Spleen (tissue), 7 donors: ENCODE measurements at regions not wholly inside any gene's neighbourhood (a gene's known extent, or its start where the extent isn't known, plus 50 kb on each side); places are given as distances from the start of the nearest gene placed in this dataset.

Experiments used
- CTCF ChIP-seq, 11 experiments: fragments of 200-600 bp in 7 of 11; fragments of 450-650 bp in 4 of 11; sonication (generic) in 4 of 11; IDR thresholded peaks in 8 of 11; conservative IDR thresholded peaks in 3 of 11; 1 replicate in 7 of 11; 2 replicates in 4 of 11; pipeline versions ENCODE4 v1.4.0 to v1.8.0; 2016 to 2021; ENCODE audit warnings: antibody characterized with exemption in 11 of 11, inconsistent platforms in 4 of 11, mild to moderate bottlenecking in 1 of 11
- POLR2AphosphoS5 ChIP-seq, 3 donors: sonication (generic); formaldehyde crosslinking; IDR thresholded peaks; one replicate each; pipeline ENCODE4 v1.5.1; 2017; ENCODE audit warnings: antibody characterized with exemption in 3 of 3
- donor health status: DM: no; HTN: no; CAD: no; lungs with moderate emphysema.
- donor health status: DM: no; HTN: no; CAD: no.
- donor health status: DM: no; HTN: no; CAD: no.

- TF ChIP-seq CTCF (IDR thresholded peaks at IDR 0.05 in 8 of 11, conservative IDR thresholded peaks at IDR 0.05 in 3 of 11), result no peak
- TF ChIP-seq POLR2AphosphoS5 (IDR thresholded peaks at IDR 0.05), result no peak
Measured at GRCh38 chr6:43953256-43953655, 174.0 kb downstream of the MRPL14 start.
